A549 (cell line): ENCODE measurements at regions not wholly inside any gene's neighbourhood (a gene's known extent, or its start where the extent isn't known, plus 50 kb on each side); places are given as distances from the start of the nearest gene placed in this dataset.

Experiments
- ATAC-seq, 2 experiments: fragments of 200-7000 bp in 1 of 2; fragments of >200 bp in 1 of 2; cut with Nextera tagmentation in 1 of 2; cut with Tn5 transposase in 1 of 2; 3 replicates each; pipeline versions ENCODE4 v1.8.0 to v1.9.1; 2018 to 2020; ENCODE audit warnings: mild to moderate bottlenecking in 1 of 2, moderate library complexity in 1 of 2
- CTCF ChIA-PET: fragments of 300-600 bp; sonication (Branson Sonifier 250); formaldehyde crosslinking; extraction: SDS; loops from one replicate; lab custom pipeline; 2021; ENCODE audit warnings: antibody characterized with exemption, inconsistent platforms; lab: Yijun Ruan, JAX
- POLR2A ChIA-PET: fragments of 350-600 bp; formaldehyde crosslinking; extraction: SDS; loops from one replicate; lab custom pipeline; 2021; ENCODE audit warnings: antibody characterized with exemption, inconsistent platforms; lab: Yijun Ruan, JAX
- DNase-seq, 2 experiments: peaks; one replicate each; pipeline versions ENCODE4 v3.0.0 to v3.0.0-alpha.2; 2011 to 2016; ENCODE audit warnings: low read depth in 1 of 2, low spot score in 1 of 2
- FAIRE-seq: peaks from 2 replicates; lab custom pipeline; 2011; peaks lifted over from hg19 to GRCh38; lab: Jason Lieb, UNC
- H3K27ac ChIP-seq, 2 experiments: fragments of >200 bp; sonication (Bioruptor Twin); formaldehyde crosslinking; 3 replicates each; pipeline ENCODE4 v1.5.1; 2016 to 2017
- H3K4me1 ChIP-seq: fragments of >200 bp; sonication (Bioruptor Twin); formaldehyde crosslinking; 3 replicates; pipeline ENCODE4 v1.6.1; 2016
- H3K4me2 ChIP-seq: fragments of >200 bp; sonication (Bioruptor Twin); formaldehyde crosslinking; 3 replicates; pipeline ENCODE4 v1.6.1; 2016
- H3K4me3 ChIP-seq: fragments of >200 bp; sonication (Bioruptor Twin); formaldehyde crosslinking; 3 replicates; pipeline ENCODE4 v1.5.1; 2016
- H3K9me3 ChIP-seq: fragments of >200 bp; sonication (Bioruptor Twin); formaldehyde crosslinking; 3 replicates; pipeline ENCODE4 v1.6.1; 2016
- CBX2 ChIP-seq: fragments of 200-600 bp; sonication (generic); IDR thresholded peaks from 2 replicates; pipeline ENCODE4 v1.6.1; 2016; ENCODE audit warnings: low read depth, mild to moderate bottlenecking, borderline replicate concordance
- CBX8 ChIP-seq: fragments of 200-600 bp; sonication (generic); IDR thresholded peaks from 2 replicates; pipeline ENCODE4 v1.6.1; 2016
- CHD2 ChIP-seq: fragments of 150-350 bp; IDR thresholded peaks from 2 replicates; pipeline ENCODE4 v1.6.1; 2014; ENCODE audit warnings: low read length; ENCODE audit not compliant: partially characterized antibody
- CHD4 ChIP-seq: fragments of 200-600 bp; sonication (generic); IDR thresholded peaks from 2 replicates; pipeline ENCODE4 v1.6.1; 2016; ENCODE audit warnings: antibody characterized with exemption, mild to moderate bottlenecking, borderline replicate concordance
- EHF ChIP-seq: fragments of 250-450 bp; sonication (Bioruptor Pico); IDR thresholded peaks from 2 replicates; pipeline ENCODE4 v1.5.0; 2020; ENCODE audit warnings: mild to moderate bottlenecking
- ESRRA ChIP-seq: fragments of 150-350 bp; IDR thresholded peaks from 2 replicates; pipeline ENCODE4 v1.6.1; 2014; ENCODE audit warnings: mild to moderate bottlenecking, low read length, borderline replicate concordance
- FOXS1 ChIP-seq: fragments of 250-450 bp; sonication (Bioruptor Pico); IDR thresholded peaks from 2 replicates; pipeline ENCODE4 v1.5.0; 2020; ENCODE audit warnings: mild to moderate bottlenecking, moderate library complexity
- HOXA7 ChIP-seq: fragments of 250-450 bp; sonication (Bioruptor Pico); IDR thresholded peaks from 2 replicates; pipeline ENCODE4 v1.5.0; 2020; ENCODE audit warnings: mild to moderate bottlenecking, moderate library complexity
- HOXB13 ChIP-seq: fragments of 250-450 bp; sonication (Bioruptor Pico); IDR thresholded peaks from 2 replicates; pipeline ENCODE4 v1.5.0; 2020; ENCODE audit warnings: low read depth, mild to moderate bottlenecking, moderate library complexity
- KDM1A ChIP-seq: fragments of 200-600 bp; sonication (generic); IDR thresholded peaks from 2 replicates; pipeline ENCODE4 v1.6.1; 2016; ENCODE audit warnings: low read depth, mild to moderate bottlenecking
- MAFK ChIP-seq: fragments of 450-650 bp; IDR thresholded peaks from 2 replicates; pipeline ENCODE4 v1.6.1; 2014; ENCODE audit not compliant: partially characterized antibody
- MAZ ChIP-seq: fragments of 150-350 bp; IDR thresholded peaks from 2 replicates; pipeline ENCODE4 v1.6.1; 2014; ENCODE audit warnings: antibody characterized with exemption, low read depth, low read length, borderline replicate concordance
- PHF8 ChIP-seq: fragments of 200-600 bp; sonication (generic); IDR thresholded peaks from 2 replicates; pipeline ENCODE4 v1.6.1; 2016; ENCODE audit warnings: low read depth, mild to moderate bottlenecking, antibody characterized with exemption, moderate library complexity, borderline replicate concordance
- RAD21 ChIP-seq, 2 experiments: fragments of >200 bp in 1 of 2; sonication (Bioruptor Twin) in 1 of 2; formaldehyde crosslinking in 1 of 2; IDR thresholded peaks in 1 of 2; conservative IDR thresholded peaks in 1 of 2; 2 replicates in 1 of 2; 3 replicates in 1 of 2; pipeline ENCODE4 v1.6.1; 2012 to 2018; ENCODE audit warnings: inconsistent platforms in 1 of 2
- RCOR1 ChIP-seq: fragments of 150-350 bp; IDR thresholded peaks from 2 replicates; pipeline ENCODE4 v1.6.1; 2014; ENCODE audit warnings: antibody characterized with exemption, low read length, low read depth
- RFX5 ChIP-seq: fragments of 450-650 bp; IDR thresholded peaks from 2 replicates; pipeline ENCODE4 v1.7.1; 2014; ENCODE audit warnings: antibody characterized with exemption, mild to moderate bottlenecking, moderate library complexity
- RNF2 ChIP-seq: fragments of 200-600 bp; sonication (generic); IDR thresholded peaks from 2 replicates; pipeline ENCODE4 v1.6.1; 2016; ENCODE audit warnings: low read depth, mild to moderate bottlenecking, antibody characterized with exemption, moderate library complexity, borderline replicate concordance
- SREBF2 ChIP-seq: fragments of 450-650 bp; IDR thresholded peaks from 2 replicates; pipeline ENCODE4 v1.6.1; 2014; ENCODE audit warnings: mild to moderate bottlenecking, moderate library complexity
- TP53 ChIP-seq: fragments of 250-450 bp; sonication (Bioruptor Pico); IDR thresholded peaks from 2 replicates; pipeline ENCODE4 v1.5.0; 2021; ENCODE audit warnings: mild to moderate bottlenecking, moderate library complexity
- ZNF302 ChIP-seq: fragments of 250-450 bp; sonication (Bioruptor Pico); IDR thresholded peaks from 2 replicates; pipeline ENCODE4 v1.9.0; 2021; ENCODE audit warnings: inconsistent platforms, mild to moderate bottlenecking, moderate library complexity
- WGBS: methylation state at CpG from one replicate; pipeline ENCODE4 v1.1.6; 2017; ENCODE audit errors: missing lambda C conversion rate; 5-methylcytosine and 5-hydroxymethylcytosine counted together
- TF ChIP-seq, protein P1 (sequence below): IDR thresholded peaks from 2 replicates; pipeline ENCODE4 v1.6.1; 2012; ENCODE audit warnings: low read depth, borderline replicate concordance
- TF ChIP-seq, protein P2 (sequence below): fragments of >200 bp; sonication (Bioruptor Twin); formaldehyde crosslinking; IDR thresholded peaks from 2 replicates; pipeline ENCODE4 v1.6.1; 2016
- TF ChIP-seq, protein P3 (sequence below): fragments of >200 bp; sonication (Bioruptor Twin); formaldehyde crosslinking; IDR thresholded peaks from 3 replicates; pipeline ENCODE4 v1.5.1; 2016
- TF ChIP-seq, protein P4 (sequence below): IDR thresholded peaks from 2 replicates; pipeline ENCODE4 v1.6.1; 2012
- TF ChIP-seq, protein P5 (sequence below): IDR thresholded peaks from 2 replicates; pipeline ENCODE4 v1.6.1; 2012

DNA sequence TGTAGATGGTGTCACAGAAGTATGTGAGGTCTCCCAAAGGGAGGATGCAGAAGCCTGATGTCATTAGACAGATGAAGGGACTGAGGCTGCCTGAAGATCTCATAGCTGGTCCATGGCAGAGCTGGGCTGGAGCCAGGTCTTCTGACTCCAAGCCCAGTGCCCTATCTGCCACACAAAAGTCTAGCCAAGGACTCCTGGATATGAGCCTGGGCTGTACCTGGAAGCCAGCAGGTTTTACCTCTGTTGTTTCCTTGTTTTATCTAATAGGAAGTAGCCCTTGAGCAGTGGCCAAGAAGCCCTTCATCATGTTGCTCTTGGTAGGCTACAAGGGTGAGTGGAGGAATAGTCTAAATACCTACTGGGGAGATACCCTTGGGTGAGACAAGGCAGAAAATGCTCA lies 74.4 kb upstream of the SLC44A3 start:
- CTCF ChIA-PET = interaction anchor here (0.9 to 1.8 kb wide), 2 partner anchors 14 to 60 kb away, joined by 3 to 4 read pairs; no protein-coding TSS in a partner anchor
- FAIRE-seq = no peak
- no peak overlapping the region for H3K4me3 ChIP-seq

DNA sequence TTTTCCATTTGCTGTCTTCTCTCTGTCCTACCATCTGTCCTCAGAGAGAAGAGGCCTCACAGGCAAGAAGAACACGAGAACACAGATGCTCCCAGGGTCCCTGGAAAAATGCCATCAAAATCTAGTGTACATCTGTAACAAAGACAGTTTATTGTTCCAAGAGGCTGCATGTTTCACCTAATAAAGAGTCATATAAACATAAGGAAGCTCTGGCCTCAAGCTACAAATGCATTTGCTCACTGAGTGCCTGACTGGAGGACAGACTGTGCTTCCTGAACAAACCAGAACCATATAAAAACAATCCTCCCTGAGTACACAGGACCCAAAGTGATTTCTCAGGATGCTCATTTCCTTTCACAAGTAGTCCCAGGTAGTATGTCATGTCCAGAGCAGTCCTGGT lies 76.3 kb upstream of the SLC44A3 start:
- no peaks in the 10 kb centered on the region for H3K4me1 ChIP-seq
- ChIA-PET POLR2A (no interaction called here), CTCF (interaction anchor here (1.3 kb wide), 1 partner anchor 62 kb away, joined by 3 read pairs; no protein-coding TSS in a partner anchor)
- no peak for FAIRE-seq
- no peak for TF ChIP-seq HOXB13 (CRISPR knock-in tag)
- no peak for TF ChIP-seq MAFK
- TF ChIP-seq TP53 (CRISPR knock-in tag) = no peak
- no peak overlapping the region; a peak in 1 of 6 replicates for H3K27ac ChIP-seq
- H3K4me2 ChIP-seq = no peak overlapping the region
- no peak for ATAC-seq
- no peaks in the 10 kb centered on the region for H3K9me3 ChIP-seq
- WGBS = 57% methylated on average over 1 of the region's 1 CpG
- DNase-seq = no peak
- no peak overlapping the region for H3K4me3 ChIP-seq

More for the DNA sequence above, 74.4 kb upstream of the SLC44A3 start:
- DNase-seq (no peak), ATAC-seq (no peak)
- H3K9me3 ChIP-seq = peaks cover 4% of the 10 kb centered on the region
- TF ChIP-seq, protein P1, sequence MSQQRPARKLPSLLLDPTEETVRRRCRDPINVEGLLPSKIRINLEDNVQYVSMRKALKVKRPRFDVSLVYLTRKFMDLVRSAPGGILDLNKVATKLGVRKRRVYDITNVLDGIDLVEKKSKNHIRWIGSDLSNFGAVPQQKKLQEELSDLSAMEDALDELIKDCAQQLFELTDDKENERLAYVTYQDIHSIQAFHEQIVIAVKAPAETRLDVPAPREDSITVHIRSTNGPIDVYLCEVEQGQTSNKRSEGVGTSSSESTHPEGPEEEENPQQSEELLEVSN = no peak
- no peak for TF ChIP-seq KDM1A
- no peak for TF ChIP-seq ESRRA
- no peak for TF ChIP-seq SREBF2
- TF ChIP-seq RCOR1 = no peak
- TF ChIP-seq CHD4 = no peak
- TF ChIP-seq RNF2 = no peak
- TF ChIP-seq, protein P2, sequence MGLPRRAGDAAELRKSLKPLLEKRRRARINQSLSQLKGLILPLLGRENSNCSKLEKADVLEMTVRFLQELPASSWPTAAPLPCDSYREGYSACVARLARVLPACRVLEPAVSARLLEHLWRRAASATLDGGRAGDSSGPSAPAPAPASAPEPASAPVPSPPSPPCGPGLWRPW = no peak
- no peak for TF ChIP-seq TP53 (CRISPR knock-in tag)
- no peak for TF ChIP-seq HOXB13 (CRISPR knock-in tag)
- TF ChIP-seq, protein P3, sequence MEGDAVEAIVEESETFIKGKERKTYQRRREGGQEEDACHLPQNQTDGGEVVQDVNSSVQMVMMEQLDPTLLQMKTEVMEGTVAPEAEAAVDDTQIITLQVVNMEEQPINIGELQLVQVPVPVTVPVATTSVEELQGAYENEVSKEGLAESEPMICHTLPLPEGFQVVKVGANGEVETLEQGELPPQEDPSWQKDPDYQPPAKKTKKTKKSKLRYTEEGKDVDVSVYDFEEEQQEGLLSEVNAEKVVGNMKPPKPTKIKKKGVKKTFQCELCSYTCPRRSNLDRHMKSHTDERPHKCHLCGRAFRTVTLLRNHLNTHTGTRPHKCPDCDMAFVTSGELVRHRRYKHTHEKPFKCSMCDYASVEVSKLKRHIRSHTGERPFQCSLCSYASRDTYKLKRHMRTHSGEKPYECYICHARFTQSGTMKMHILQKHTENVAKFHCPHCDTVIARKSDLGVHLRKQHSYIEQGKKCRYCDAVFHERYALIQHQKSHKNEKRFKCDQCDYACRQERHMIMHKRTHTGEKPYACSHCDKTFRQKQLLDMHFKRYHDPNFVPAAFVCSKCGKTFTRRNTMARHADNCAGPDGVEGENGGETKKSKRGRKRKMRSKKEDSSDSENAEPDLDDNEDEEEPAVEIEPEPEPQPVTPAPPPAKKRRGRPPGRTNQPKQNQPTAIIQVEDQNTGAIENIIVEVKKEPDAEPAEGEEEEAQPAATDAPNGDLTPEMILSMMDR = no peak
- TF ChIP-seq, protein P4, sequence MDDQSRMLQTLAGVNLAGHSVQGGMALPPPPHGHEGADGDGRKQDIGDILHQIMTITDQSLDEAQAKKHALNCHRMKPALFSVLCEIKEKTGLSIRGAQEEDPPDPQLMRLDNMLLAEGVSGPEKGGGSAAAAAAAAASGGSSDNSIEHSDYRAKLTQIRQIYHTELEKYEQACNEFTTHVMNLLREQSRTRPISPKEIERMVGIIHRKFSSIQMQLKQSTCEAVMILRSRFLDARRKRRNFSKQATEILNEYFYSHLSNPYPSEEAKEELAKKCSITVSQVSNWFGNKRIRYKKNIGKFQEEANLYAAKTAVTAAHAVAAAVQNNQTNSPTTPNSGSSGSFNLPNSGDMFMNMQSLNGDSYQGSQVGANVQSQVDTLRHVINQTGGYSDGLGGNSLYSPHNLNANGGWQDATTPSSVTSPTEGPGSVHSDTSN = no peak
- TF ChIP-seq MAZ = no peak
- TF ChIP-seq HOXA7 (CRISPR knock-in tag) = no peak
- no peak for TF ChIP-seq CBX2
- no peak for TF ChIP-seq MAFK
- TF ChIP-seq, protein P5, sequence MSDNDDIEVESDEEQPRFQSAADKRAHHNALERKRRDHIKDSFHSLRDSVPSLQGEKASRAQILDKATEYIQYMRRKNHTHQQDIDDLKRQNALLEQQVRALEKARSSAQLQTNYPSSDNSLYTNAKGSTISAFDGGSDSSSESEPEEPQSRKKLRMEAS = no peak
- TF ChIP-seq RFX5 = no peak
- H3K4me2 ChIP-seq = no peak overlapping the region
- H3K4me1 ChIP-seq = no peaks in the 10 kb centered on the region
- POLR2A ChIA-PET = no interaction called here
- H3K27ac ChIP-seq = no peak overlapping the region

DNA sequence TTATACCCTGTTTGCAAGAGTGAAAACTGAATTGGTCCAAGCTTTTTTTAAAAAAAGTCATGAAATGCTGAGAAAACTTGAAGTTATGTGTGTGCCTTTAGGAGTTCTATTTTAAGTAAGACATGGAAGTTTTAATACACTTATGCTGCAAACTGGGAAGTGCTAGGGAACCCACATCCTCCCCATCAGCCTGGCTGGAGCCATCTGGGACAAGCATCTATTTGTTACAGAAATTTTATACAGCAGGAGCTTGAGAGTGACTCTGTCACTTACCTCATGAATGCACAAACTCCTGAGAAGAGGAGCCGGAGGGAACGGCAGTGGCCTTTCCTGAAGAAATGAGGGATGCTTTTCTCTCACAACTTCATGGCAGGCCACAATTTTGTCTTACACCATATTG lies 78.2 kb upstream of the SLC44A3 start:
- peaks cover 6% of the 10 kb centered on the region; the same call in 2 of the 3 replicates for H3K4me1 ChIP-seq
- FAIRE-seq = no peak
- ATAC-seq = no peak
- CTCF ChIA-PET = interaction anchor here (1.1 kb wide), 1 partner anchor 9 kb away, joined by 3 read pairs; no protein-coding TSS in a partner anchor
- no peak for DNase-seq
- 85% methylated on average over 2 of the region's 2 CpGs for WGBS
- POLR2A ChIA-PET = no interaction called here
- no peak overlapping the region for H3K4me3 ChIP-seq
- no peak for TF ChIP-seq FOXS1 (CRISPR knock-in tag)
- no peak for TF ChIP-seq CHD4
- no peak for TF ChIP-seq CHD2
- no peak for TF ChIP-seq CBX2
- TF ChIP-seq EHF = no peak
- no peak for TF ChIP-seq ZNF302
- no peak for TF ChIP-seq CBX8
- no peak for TF ChIP-seq PHF8
- TF ChIP-seq HOXA7 (CRISPR knock-in tag) = no peak
- no peak for TF ChIP-seq RAD21 (conservative IDR thresholded peaks at IDR 0.05 in 1 of 2, IDR thresholded peaks at IDR 0.05 in 1 of 2)
- H3K4me2 ChIP-seq = no peak overlapping the region
- H3K9me3 ChIP-seq = no peaks in the 10 kb centered on the region
- no peak overlapping the region for H3K27ac ChIP-seq
